Kidney glomerular epithelial cell (primary cell): ENCODE measurements at regions not wholly inside any gene's neighbourhood (a gene's known extent, or its start where the extent isn't known, plus 50 kb on each side); places are given as distances from the start of the nearest gene placed in this dataset.

Experiments used
- DNase-seq: peaks from one replicate; lab custom pipeline; 2025; lab: John Stamatoyannopoulos, UW

GRCh38 chr5:38753141-38753540, 92.7 kb upstream of the OSMR start:
- no peak for DNase-seq

- DNase-seq = no peak
Measured at GRCh38 chr5:38753776-38754175, 92.0 kb upstream of the OSMR start.

GRCh38 chr5:38755181-38755580, 90.6 kb upstream of the OSMR start:
- DNase-seq = no peak

- no peak for DNase-seq
Measured at GRCh38 chr5:38756068-38756467, 89.7 kb upstream of the OSMR start.

GRCh38 chr5:38757451-38758245, 88.2 kb upstream of the OSMR start:
- no peak for DNase-seq

GRCh38 chr5:38758774-38759600, 86.8 kb upstream of the OSMR start:
- peak; percentile 2 for DNase-seq

GRCh38 chr5:38764937-38765391, 80.8 kb upstream of the OSMR start:
- no peak for DNase-seq

- DNase-seq = peak; percentile 61
Measured at GRCh38 chr5:38765399-38765861, 80.4 kb upstream of the OSMR start.

GRCh38 chr5:38766151-38766550, 79.7 kb upstream of the OSMR start:
- no peak for DNase-seq

GRCh38 chr5:38768412-38769211, 77.2 kb upstream of the OSMR start:
- no peak for DNase-seq

- no peak for DNase-seq
Measured at GRCh38 chr5:38772471-38772870, 73.3 kb upstream of the OSMR start.

- DNase-seq = no peak
Measured at GRCh38 chr5:38775218-38775840, 70.5 kb upstream of the OSMR start.

GRCh38 chr5:38776149-38776896, 69.5 kb upstream of the OSMR start:
- DNase-seq = no peak

- DNase-seq = no peak
Measured at GRCh38 chr5:38777111-38777510, 68.7 kb upstream of the OSMR start.

- no peak for DNase-seq
Measured at GRCh38 chr5:38780316-38780715, 65.5 kb upstream of the OSMR start.

- peak; percentile 17 for DNase-seq
Measured at GRCh38 chr5:38780945-38781344, 64.9 kb upstream of the OSMR start.

GRCh38 chr5:38782180-38782835, 63.5 kb upstream of the OSMR start:
- no peak for DNase-seq

GRCh38 chr5:38783011-38783561, 62.7 kb upstream of the OSMR start:
- peak; percentile 100 for DNase-seq

GRCh38 chr5:38789134-38789533, 56.7 kb upstream of the OSMR start:
- no peak for DNase-seq

GRCh38 chr5:38789777-38790176, 56.0 kb upstream of the OSMR start:
- no peak for DNase-seq
